ENCODE measurements at regions not wholly inside any gene's neighbourhood (a gene's known extent, or its start where the extent isn't known, plus 50 kb on each side); places are given as distances from the start of the nearest gene placed in this dataset.

GRCh38 chr21:35738347-35738961, 321.9 kb downstream of the SETD4 start:
- H3K9me3 ChIP-seq = peaks cover 25% of the 10 kb centered on the region
- H3K4me2 ChIP-seq = peak overlapping the region; percentile 74
- no peaks in the 10 kb centered on the region for H4K20me1 ChIP-seq
- peak overlapping the region; percentile 63 for H3K27ac ChIP-seq
- H3K36me3 ChIP-seq = no peaks in the 10 kb centered on the region
- H3K4me3 ChIP-seq = no peak overlapping the region
- H3K9ac ChIP-seq = peak overlapping the region; percentile 45; the same call in 1 of the 2 replicates
- no peaks in the 10 kb centered on the region for H3K27me3 ChIP-seq
- TF ChIP-seq Cebpa-rat (IDR thresholded peaks at IDR 0.05) = no peak
- H3K4me1 ChIP-seq = peaks cover 29% of the 10 kb centered on the region

GRCh38 chr21:35737899-35738346, 322.4 kb downstream of the SETD4 start:
- H3K36me3 ChIP-seq = no peaks in the 10 kb centered on the region
- H3K9me3 ChIP-seq = peaks cover 25% of the 10 kb centered on the region
- peak overlapping the region; percentile 63 for H3K27ac ChIP-seq
- no peak overlapping the region for H3K4me3 ChIP-seq
- peak overlapping the region; percentile 74 for H3K4me2 ChIP-seq
- H3K9ac ChIP-seq = peak overlapping the region; percentile 45; the same call in 1 of the 2 replicates
- H4K20me1 ChIP-seq = no peaks in the 10 kb centered on the region
- H3K27me3 ChIP-seq = no peaks in the 10 kb centered on the region
- peaks cover 29% of the 10 kb centered on the region for H3K4me1 ChIP-seq
- TF ChIP-seq Cebpa-rat (IDR thresholded peaks at IDR 0.05) = peak; percentile 74

- Histone ChIP-seq H3K9ac (peak overlapping the region; percentile 45; the same call in 1 of the 2 replicates), H4K20me1 (no peaks in the 10 kb centered on the region), H3K27me3 (no peaks in the 10 kb centered on the region), H3K4me3 (no peak overlapping the region), H3K9me3 (peaks cover 25% of the 10 kb centered on the region), H3K4me2 (peak overlapping the region; percentile 74), H3K27ac (peak overlapping the region; percentile 63), H3K36me3 (no peaks in the 10 kb centered on the region), H3K4me1 (peaks cover 29% of the 10 kb centered on the region)
- no peak for TF ChIP-seq Cebpa-rat (IDR thresholded peaks at IDR 0.05)
These were observed 322.9 kb downstream of the SETD4 start for GRCh38 chr21:35737449-35737848.

GRCh38 chr21:35732788-35733187, 327.5 kb downstream of the SETD4 start:
- Histone ChIP-seq H3K4me2 (no peak overlapping the region), H3K9me3 (0 out of 2 replicates have a peak, but pooled peaks cover 5% of the 10 kb centered on the region), H4K20me1 (no peaks in the 10 kb centered on the region), H3K27ac (no peak overlapping the region), H3K4me1 (peaks cover 7% of the 10 kb centered on the region), H3K9ac (no peak overlapping the region), H3K27me3 (no peaks in the 10 kb centered on the region), H3K36me3 (no peaks in the 10 kb centered on the region), H3K4me3 (no peak overlapping the region)
- TF ChIP-seq Cebpa-rat (IDR thresholded peaks at IDR 0.05) = no peak

GRCh38 chr21:35730325-35730724, 330.0 kb downstream of the SETD4 start:
- Histone ChIP-seq H3K9ac (no peak overlapping the region), H3K27me3 (no peaks in the 10 kb centered on the region), H3K4me3 (no peak overlapping the region), H3K9me3 (no peaks in the 10 kb centered on the region), H3K4me2 (no peak overlapping the region), H3K36me3 (no peaks in the 10 kb centered on the region), H3K4me1 (no peaks in the 10 kb centered on the region), H3K27ac (no peak overlapping the region), H4K20me1 (no peaks in the 10 kb centered on the region)
- TF ChIP-seq Cebpa-rat (IDR thresholded peaks at IDR 0.05) = no peak

GRCh38 chr21:35727830-35728229, 332.5 kb downstream of the SETD4 start:
- Histone ChIP-seq H4K20me1 (no peaks in the 10 kb centered on the region), H3K9me3 (peaks cover 12% of the 10 kb centered on the region; the same call in 1 of the 2 replicates), H3K4me2 (no peak overlapping the region), H3K27ac (no peak overlapping the region), H3K4me3 (no peak overlapping the region), H3K36me3 (no peaks in the 10 kb centered on the region), H3K4me1 (no peaks in the 10 kb centered on the region), H3K9ac (no peak overlapping the region), H3K27me3 (no peaks in the 10 kb centered on the region)
- TF ChIP-seq Cebpa-rat (IDR thresholded peaks at IDR 0.05) = no peak

- no peak overlapping the region for H3K4me2 ChIP-seq
- H3K4me3 ChIP-seq = no peak overlapping the region
- H4K20me1 ChIP-seq = no peaks in the 10 kb centered on the region
- TF ChIP-seq Cebpa-rat (IDR thresholded peaks at IDR 0.05) = no peak
- no peaks in the 10 kb centered on the region for H3K27me3 ChIP-seq
- no peaks in the 10 kb centered on the region for H3K4me1 ChIP-seq
- H3K9ac ChIP-seq = no peak overlapping the region
- H3K36me3 ChIP-seq = no peaks in the 10 kb centered on the region
- H3K27ac ChIP-seq = no peak overlapping the region
- peaks cover 25% of the 10 kb centered on the region for H3K9me3 ChIP-seq
These were observed 336.2 kb downstream of the SETD4 start for GRCh38 chr21:35724156-35724555.

GRCh38 chr21:35721701-35722100, 338.6 kb downstream of the SETD4 start:
- Histone ChIP-seq H3K4me3 (no peak overlapping the region), H3K9ac (no peak overlapping the region), H4K20me1 (no peaks in the 10 kb centered on the region), H3K27ac (no peak overlapping the region), H3K9me3 (peaks cover 25% of the 10 kb centered on the region), H3K4me1 (no peaks in the 10 kb centered on the region), H3K4me2 (no peak overlapping the region), H3K36me3 (no peaks in the 10 kb centered on the region), H3K27me3 (no peaks in the 10 kb centered on the region)
- TF ChIP-seq Cebpa-rat (IDR thresholded peaks at IDR 0.05) = no peak

GRCh38 chr21:35720208-35720731, 340.1 kb downstream of the SETD4 start:
- Histone ChIP-seq H4K20me1 (no peaks in the 10 kb centered on the region), H3K9ac (no peak overlapping the region), H3K27ac (no peak overlapping the region), H3K9me3 (peaks cover 25% of the 10 kb centered on the region), H3K36me3 (no peaks in the 10 kb centered on the region), H3K4me1 (no peaks in the 10 kb centered on the region), H3K4me3 (no peak overlapping the region), H3K4me2 (no peak overlapping the region), H3K27me3 (no peaks in the 10 kb centered on the region)
- TF ChIP-seq Cebpa-rat (IDR thresholded peaks at IDR 0.05) = no peak

GRCh38 chr21:35719080-35719479, 341.2 kb downstream of the SETD4 start:
- Histone ChIP-seq H3K9ac (no peak overlapping the region), H3K4me1 (no peaks in the 10 kb centered on the region), H4K20me1 (no peaks in the 10 kb centered on the region), H3K36me3 (no peaks in the 10 kb centered on the region), H3K9me3 (peaks cover 20% of the 10 kb centered on the region), H3K4me2 (no peak overlapping the region), H3K27ac (no peak overlapping the region), H3K4me3 (no peak overlapping the region), H3K27me3 (no peaks in the 10 kb centered on the region)
- TF ChIP-seq Cebpa-rat (IDR thresholded peaks at IDR 0.05) = no peak
